ENCODE measurements at regions not wholly inside any gene's neighbourhood (a gene's known extent, or its start where the extent isn't known, plus 50 kb on each side); places are given as distances from the start of the nearest gene placed in this dataset.
A peak's percentile ranks its signal among the peaks of the same experiment; 100 is the strongest.

- ChIA-PET POLR2A (no interaction called here), CTCF (no interaction called here)
- no peaks in the 10 kb centered on the region for H3K9me3 ChIP-seq (ENCODE audit: control insufficient read depth, insufficient read depth, low read depth, low read length)
- no peaks in the 10 kb centered on the region for H3K36me3 ChIP-seq (ENCODE audit: control insufficient read depth in 2 of 2, insufficient read depth in 1 of 2, low read length in 2 of 2)
- no peaks in the 10 kb centered on the region for H3K4me1 ChIP-seq (ENCODE audit: control insufficient read depth, insufficient read depth, low read length)
- no peak for TF ChIP-seq ZNF266 (tag by site-specific recombination; IDR thresholded peaks at IDR 0.05; ENCODE audit: low read depth)
- TF ChIP-seq PRDM6 (tag by site-specific recombination; IDR thresholded peaks at IDR 0.05): no peak
- no peak for TF ChIP-seq ZFP41 (tag by site-specific recombination; IDR thresholded peaks at IDR 0.05; ENCODE audit: borderline replicate concordance)
- no peak for TF ChIP-seq GLIS2 (tag by site-specific recombination; IDR thresholded peaks at IDR 0.05)
- TF ChIP-seq PRDM4 (tag by site-specific recombination; IDR thresholded peaks at IDR 0.05): no peak
- TF ChIP-seq SP7 (tag by site-specific recombination; IDR thresholded peaks at IDR 0.05): no peak
- no peak for TF ChIP-seq ZNF645 (tag by site-specific recombination; IDR thresholded peaks at IDR 0.05)
- TF ChIP-seq ZNF174 (tag by site-specific recombination; IDR thresholded peaks at IDR 0.05): no peak
- no peak for TF ChIP-seq ZNF274 (IDR thresholded peaks at IDR 0.05; ENCODE audit: low read length)
- TF ChIP-seq ZNF274 (tag by site-specific recombination; IDR thresholded peaks at IDR 0.05; ENCODE audit: borderline replicate concordance): no peak
- TF ChIP-seq ZBTB17 (tag by site-specific recombination; IDR thresholded peaks at IDR 0.05): no peak
- no peak for TF ChIP-seq ZNF596 (tag by site-specific recombination; IDR thresholded peaks at IDR 0.05)
- no peak for TF ChIP-seq ZNF184 (tag by site-specific recombination; IDR thresholded peaks at IDR 0.05)
- no peak for TF ChIP-seq BCL11A (tag by site-specific recombination; IDR thresholded peaks at IDR 0.05; ENCODE audit: low read depth)
- TF ChIP-seq ZBTB8A (tag by site-specific recombination; IDR thresholded peaks at IDR 0.05): no peak
- no peak for TF ChIP-seq ZBTB1 (tag by site-specific recombination; IDR thresholded peaks at IDR 0.05)
- H3K27ac ChIP-seq (ENCODE audit: extremely low read depth, low read depth, low read length): no peak overlapping the region
- no peak overlapping the region for H3K4me3 ChIP-seq (ENCODE audit: low read depth, low read length)
Observed at GRCh38 chr4:137468836-137469235, 63.5 kb downstream of the PCDH18 start.

- Histone ChIP-seq H3K9me3 (ENCODE audit: control insufficient read depth, insufficient read depth, low read depth, low read length) (no peaks in the 10 kb centered on the region), H3K27ac (ENCODE audit: extremely low read depth, low read depth, low read length) (no peak overlapping the region), H3K4me1 (ENCODE audit: control insufficient read depth, insufficient read depth, low read length) (no peaks in the 10 kb centered on the region), H3K4me3 (ENCODE audit: low read depth, low read length) (no peak overlapping the region), H3K36me3 (ENCODE audit: control insufficient read depth in 2 of 2, insufficient read depth in 1 of 2, low read length in 2 of 2) (no peaks in the 10 kb centered on the region)
- no peak for TF ChIP-seq ZNF426 (tag by site-specific recombination; IDR thresholded peaks at IDR 0.05)
- peak; percentile 97 for TF ChIP-seq SETDB1 (IDR thresholded peaks at IDR 0.05; ENCODE audit: insufficient read length, low read length)
- ChIA-PET POLR2A (no interaction called here), CTCF (no interaction called here)
Observed at GRCh38 chr4:137467537-137467936, 64.8 kb downstream of the PCDH18 start.

- Histone ChIP-seq H3K4me3 (ENCODE audit: low read depth, low read length) (no peak overlapping the region), H3K4me1 (ENCODE audit: control insufficient read depth, insufficient read depth, low read length) (no peaks in the 10 kb centered on the region), H3K27ac (ENCODE audit: extremely low read depth, low read depth, low read length) (no peak overlapping the region), H3K36me3 (ENCODE audit: control insufficient read depth in 2 of 2, insufficient read depth in 1 of 2, low read length in 2 of 2) (no peaks in the 10 kb centered on the region), H3K9me3 (ENCODE audit: control insufficient read depth, insufficient read depth, low read depth, low read length) (no peaks in the 10 kb centered on the region)
- ChIA-PET POLR2A (no interaction called here), CTCF (no interaction called here)
- TF ChIP-seq SP3 (tag by site-specific recombination; IDR thresholded peaks at IDR 0.05) (no peak), ZNF518A (tag by site-specific recombination; conservative IDR thresholded peaks at IDR 0.05; ENCODE audit: low read depth) (no peak), ZNF10 (tag by site-specific recombination; IDR thresholded peaks at IDR 0.05) (no peak), KLF1 (tag by site-specific recombination; IDR thresholded peaks at IDR 0.05) (no peak)
Observed at GRCh38 chr4:137463377-137464003, 68.8 kb downstream of the PCDH18 start.
